ENCODE measurements at regions not wholly inside any gene's neighbourhood (a gene's known extent, or its start where the extent isn't known, plus 50 kb on each side); places are given as distances from the start of the nearest gene placed in this dataset.

DNA sequence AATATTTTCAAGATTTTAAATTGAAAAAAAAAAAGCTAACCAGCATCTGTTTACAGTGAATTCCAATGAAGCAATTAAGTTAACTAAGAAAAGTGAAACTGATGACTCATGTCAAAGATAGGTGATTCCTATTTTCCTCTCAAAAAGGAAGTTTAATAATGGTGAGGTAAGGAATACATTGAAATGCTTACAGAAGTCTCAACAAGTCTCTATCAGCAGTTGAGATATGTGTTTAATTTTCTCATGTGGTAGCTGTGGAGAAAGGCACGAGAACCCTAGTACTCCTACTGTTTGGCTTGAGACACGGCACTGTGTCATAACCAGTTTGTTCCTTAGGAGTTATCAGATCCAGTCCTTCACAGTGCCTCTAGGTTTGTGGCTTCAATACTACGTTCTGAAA lies 114.5 kb downstream of the SLC25A46 start:
- Histone ChIP-seq H3K4me2 (ENCODE audit: insufficient read depth in 1 of 2, low read depth in 2 of 2, low read length in 2 of 2) (no peak overlapping the region), H4K20me1 (replicated peaks in 1 of 2; ENCODE audit: control insufficient read depth in 1 of 2, insufficient read depth in 2 of 2, low read length in 2 of 2) (no peaks in the 10 kb centered on the region), H3K4me1 (replicated peaks in 1 of 4; ENCODE audit: control insufficient read depth in 3 of 4, insufficient read depth in 4 of 4, low read length in 3 of 4) (no peaks in the 10 kb centered on the region), H4K8ac (ENCODE audit: extremely low read depth, insufficient read depth, low read length) (no peak overlapping the region), H3K79me1 (ENCODE audit: low read depth, low read length) (no peaks in the 10 kb centered on the region), H2BK15ac (ENCODE audit: low read length) (no peak overlapping the region), H2BK20ac (ENCODE audit: low read length) (no peak overlapping the region), H2BK120ac (replicated peaks; ENCODE audit: low read depth, low read length) (no peak overlapping the region), H2AK5ac (ENCODE audit: low read depth, low read length) (no peak overlapping the region), H2BK12ac (ENCODE audit: low read depth, low read length) (no peak overlapping the region), H3K9ac (replicated peaks in 1 of 4; ENCODE audit: extremely low read depth in 1 of 4, low read depth in 3 of 4, low read length in 3 of 4) (no peak overlapping the region), H3K9me3 (ENCODE audit: insufficient read depth in 2 of 2, low read depth in 1 of 2, low read length in 1 of 2) (no peaks in the 10 kb centered on the region), H3K79me2 (ENCODE audit: control insufficient read depth in 1 of 2, insufficient read depth in 2 of 2, low read length in 2 of 2) (no peaks in the 10 kb centered on the region), H3K56ac (replicated peaks; ENCODE audit: insufficient read length, low read depth, low read length) (no peak overlapping the region), H3K18ac (ENCODE audit: extremely low read depth, low read length) (no peak overlapping the region), H3K23ac (ENCODE audit: insufficient read length) (no peak overlapping the region), H4K5ac (ENCODE audit: insufficient read length, low read depth, low read length) (no peak overlapping the region), H3K36me3 (ENCODE audit: control insufficient read depth in 2 of 4, insufficient read depth in 4 of 4, low read length in 3 of 4) (no peaks in the 10 kb centered on the region), H3K4ac (replicated peaks; ENCODE audit: insufficient read length, low read depth, low read length) (no peak overlapping the region), H2AFZ (ENCODE audit: low read length) (peak overlapping the region; percentile 86), H3K27ac (ENCODE audit: low read depth, low read length) (no peak overlapping the region), H3K23me2 (ENCODE audit: low read depth, low read length) (no peaks in the 10 kb centered on the region), H3K4me3 (ENCODE audit: extremely low read depth in 1 of 4, insufficient read depth in 2 of 4, low read depth in 3 of 4, low read length in 4 of 4) (no peak overlapping the region), H2BK5ac (ENCODE audit: low read depth, low read length) (no peak overlapping the region), H3K27me3 (replicated peaks in 1 of 4; ENCODE audit: control insufficient read depth in 3 of 4, extremely low read depth in 1 of 4, insufficient read depth in 3 of 4, low read length in 3 of 4) (no peaks in the 10 kb centered on the region), H3K14ac (ENCODE audit: insufficient read length) (no peak overlapping the region), H4K91ac (replicated peaks; ENCODE audit: insufficient read length, low read length) (no peak overlapping the region)
- POLR2A ChIA-PET (ENCODE audit: partially characterized antibody) = no interaction called here
- 88% methylated on average over 3 of the region's 3 CpGs; no CpG with 5 or more reads in 1 of the 2 experiments for WGBS, 2 experiments (ENCODE audit: extremely low coverage in 1 of 2, insufficient coverage in 1 of 2, insufficient read length in 1 of 2, insufficient replicate concordance in 2 of 2, low coverage in 1 of 2, low lambda C conversion rate in 2 of 2, missing lambda C conversion rate in 1 of 2)
- DNase-seq (ENCODE audit: low read depth in 1 of 2, low spot score in 2 of 2) (no peak), FAIRE-seq (no peak)
- CTCF ChIA-PET (ENCODE audit: partially characterized antibody) = interaction anchor here (0.7 to 1.0 kb wide), 3 partner anchors 12 to 96 kb away, joined by 3 to 4 read pairs (median 3); no protein-coding TSS in a partner anchor
- no peak for TF ChIP-seq MAFK (IDR thresholded peaks at IDR 0.05; ENCODE audit: low read depth, low read length)
- no peak for TF ChIP-seq TCF12 (IDR thresholded peaks at IDR 0.05; ENCODE audit: low read depth, low read length)
- TF ChIP-seq EP300 (IDR thresholded peaks at IDR 0.05; ENCODE audit: borderline replicate concordance in 1 of 2, low read depth in 2 of 2, low read length in 2 of 2) = no peak
- TF ChIP-seq, protein P1, sequence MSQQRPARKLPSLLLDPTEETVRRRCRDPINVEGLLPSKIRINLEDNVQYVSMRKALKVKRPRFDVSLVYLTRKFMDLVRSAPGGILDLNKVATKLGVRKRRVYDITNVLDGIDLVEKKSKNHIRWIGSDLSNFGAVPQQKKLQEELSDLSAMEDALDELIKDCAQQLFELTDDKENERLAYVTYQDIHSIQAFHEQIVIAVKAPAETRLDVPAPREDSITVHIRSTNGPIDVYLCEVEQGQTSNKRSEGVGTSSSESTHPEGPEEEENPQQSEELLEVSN (IDR thresholded peaks at IDR 0.05) = no peak
- TF ChIP-seq RBBP5 (IDR thresholded peaks at IDR 0.05; ENCODE audit: borderline replicate concordance, low read depth, low read length) = no peak
- TF ChIP-seq SIX5 (IDR thresholded peaks at IDR 0.05; ENCODE audit: low read depth, low read length) = no peak
- no peak for TF ChIP-seq PHF8 (conservative IDR thresholded peaks at IDR 0.05; ENCODE audit: low read depth, low read length)
- TF ChIP-seq BRCA1 (IDR thresholded peaks at IDR 0.05; ENCODE audit: low read depth, low read length) = no peak
- no peak for TF ChIP-seq BCL11A (IDR thresholded peaks at IDR 0.05; ENCODE audit: low read depth in 2 of 2, low read length in 2 of 2)
- TF ChIP-seq KDM5A (IDR thresholded peaks at IDR 0.05; ENCODE audit: low read length) = no peak
- TF ChIP-seq TAF1 (IDR thresholded peaks at IDR 0.05; ENCODE audit: low read depth, low read length) = no peak
- no peak for TF ChIP-seq SRF (IDR thresholded peaks at IDR 0.05; ENCODE audit: low read depth, low read length)
- TF ChIP-seq CEBPB (IDR thresholded peaks at IDR 0.05; ENCODE audit: low read depth, low read length) = no peak
- no peak for TF ChIP-seq SUZ12 (IDR thresholded peaks at IDR 0.05; ENCODE audit: low read length)
- no peak for TF ChIP-seq RFX5 (IDR thresholded peaks at IDR 0.05; ENCODE audit: borderline replicate concordance, low read depth, low read length)
- no peak for TF ChIP-seq SP4 (IDR thresholded peaks at IDR 0.05; ENCODE audit: low read length)
